BLaER1 treated with 17β-estradiol and CSF1 and Interleukin-3, amounts not matched to agents 10 nM and 100 nM (cell line): ENCODE measurements at regions not wholly inside any gene's neighbourhood (a gene's known extent, or its start where the extent isn't known, plus 50 kb on each side); places are given as distances from the start of the nearest gene placed in this dataset.

Experiments
- H3K27ac ChIP-seq, 11 experiments: shearing (Covaris generic); formaldehyde crosslinking; 2 replicates each; pipeline ENCODE4 v1.8.1; 2022
- H3K27me3 ChIP-seq, 11 experiments: shearing (Covaris generic); formaldehyde crosslinking; 2 replicates each; pipeline ENCODE4 v1.8.1; 2022
- H3K36me3 ChIP-seq, 11 experiments: shearing (Covaris generic); formaldehyde crosslinking; 2 replicates each; pipeline ENCODE4 v1.8.1; 2022
- H3K4me1 ChIP-seq, 10 experiments: shearing (Covaris generic); formaldehyde crosslinking; 2 replicates each; pipeline ENCODE4 v1.8.1; 2022
- H3K4me2 ChIP-seq, 11 experiments: shearing (Covaris generic); formaldehyde crosslinking; 2 replicates each; pipeline ENCODE4 v1.8.1; 2022
- H3K4me3 ChIP-seq, 10 experiments: shearing (Covaris generic); formaldehyde crosslinking; 2 replicates each; pipeline ENCODE4 v1.8.1; 2022
- H3K9ac ChIP-seq, 11 experiments: shearing (Covaris generic); formaldehyde crosslinking; 2 replicates each; pipeline ENCODE4 v1.8.1; 2022
- H3K9me3 ChIP-seq, 11 experiments: shearing (Covaris generic); formaldehyde crosslinking; replicated peaks in 1 of 11; 2 replicates each; pipeline ENCODE4 v1.8.1; 2022
- H4K20me1 ChIP-seq, 11 experiments: shearing (Covaris generic); formaldehyde crosslinking; 2 replicates each; pipeline ENCODE4 v1.8.1; 2022
- Cebpa-rat ChIP-seq, 11 experiments: shearing (Covaris generic); IDR thresholded peaks; 2 replicates each; pipeline ENCODE4 v1.8.1; 2022

- H3K9ac ChIP-seq: no peak overlapping the region
- no peak overlapping the region for H3K4me3 ChIP-seq
- H3K27ac ChIP-seq: no peak overlapping the region
- H3K27me3 ChIP-seq: no peaks in the 10 kb centered on the region
- no peaks in the 10 kb centered on the region for H3K36me3 ChIP-seq
- no peak for TF ChIP-seq Cebpa-rat (IDR thresholded peaks at IDR 0.05)
- H3K4me1 ChIP-seq: no peaks in the 10 kb centered on the region
- no peaks in the 10 kb centered on the region; a peak in 1 of 22 replicates for H3K9me3 ChIP-seq
- H4K20me1 ChIP-seq: no peaks in the 10 kb centered on the region
- no peak overlapping the region for H3K4me2 ChIP-seq
Measured at GRCh38 chr1:199064971-199065370, 426.1 kb downstream of the PTPRC start.

- Histone ChIP-seq H4K20me1 (no peaks in the 10 kb centered on the region), H3K9ac (no peak overlapping the region), H3K27me3 (no peaks in the 10 kb centered on the region), H3K27ac (no peak overlapping the region), H3K4me2 (no peak overlapping the region), H3K36me3 (no peaks in the 10 kb centered on the region), H3K4me3 (no peak overlapping the region), H3K4me1 (no peaks in the 10 kb centered on the region), H3K9me3 (no peaks in the 10 kb centered on the region)
- no peak for TF ChIP-seq Cebpa-rat (IDR thresholded peaks at IDR 0.05)
Measured at GRCh38 chr1:199067483-199067882, 428.6 kb downstream of the PTPRC start.

GRCh38 chr1:199071080-199071479 lies 432.2 kb downstream of the PTPRC start:
- H3K27me3 ChIP-seq: no peaks in the 10 kb centered on the region
- H4K20me1 ChIP-seq: no peaks in the 10 kb centered on the region
- no peaks in the 10 kb centered on the region for H3K9me3 ChIP-seq
- no peak overlapping the region for H3K27ac ChIP-seq
- no peak overlapping the region for H3K9ac ChIP-seq
- H3K4me1 ChIP-seq: no peaks in the 10 kb centered on the region
- H3K4me3 ChIP-seq: no peak overlapping the region
- H3K36me3 ChIP-seq: no peaks in the 10 kb centered on the region
- no peak for TF ChIP-seq Cebpa-rat (IDR thresholded peaks at IDR 0.05)
- H3K4me2 ChIP-seq: no peak overlapping the region

- no peaks in the 10 kb centered on the region for H4K20me1 ChIP-seq
- H3K27me3 ChIP-seq: no peaks in the 10 kb centered on the region
- no peak overlapping the region for H3K4me3 ChIP-seq
- no peaks in the 10 kb centered on the region for H3K9me3 ChIP-seq
- H3K27ac ChIP-seq: no peak overlapping the region
- no peak overlapping the region for H3K9ac ChIP-seq
- no peaks in the 10 kb centered on the region for H3K4me1 ChIP-seq
- no peaks in the 10 kb centered on the region for H3K36me3 ChIP-seq
- H3K4me2 ChIP-seq: no peak overlapping the region
- no peak for TF ChIP-seq Cebpa-rat (IDR thresholded peaks at IDR 0.05)
Measured at GRCh38 chr1:199073166-199073565, 434.3 kb downstream of the PTPRC start.

GRCh38 chr1:199075792-199076191 lies 437.0 kb downstream of the PTPRC start:
- no peak overlapping the region for H3K4me3 ChIP-seq
- no peaks in the 10 kb centered on the region for H3K9me3 ChIP-seq
- no peaks in the 10 kb centered on the region for H3K27me3 ChIP-seq
- no peak overlapping the region for H3K9ac ChIP-seq
- no peaks in the 10 kb centered on the region for H3K4me1 ChIP-seq
- H3K36me3 ChIP-seq: no peaks in the 10 kb centered on the region
- TF ChIP-seq Cebpa-rat (IDR thresholded peaks at IDR 0.05): no peak
- no peaks in the 10 kb centered on the region for H4K20me1 ChIP-seq
- no peak overlapping the region for H3K27ac ChIP-seq
- no peak overlapping the region for H3K4me2 ChIP-seq

- TF ChIP-seq Cebpa-rat (IDR thresholded peaks at IDR 0.05): no peak
- no peak overlapping the region for H3K4me3 ChIP-seq
Measured at GRCh38 chr1:199079994-199080393, 441.2 kb downstream of the PTPRC start.

GRCh38 chr1:199081739-199082138 lies 442.9 kb downstream of the PTPRC start:
- no peaks in the 10 kb centered on the region for H3K36me3 ChIP-seq
- no peaks in the 10 kb centered on the region for H3K27me3 ChIP-seq
- H3K9ac ChIP-seq: no peak overlapping the region
- no peaks in the 10 kb centered on the region for H4K20me1 ChIP-seq
- TF ChIP-seq Cebpa-rat (IDR thresholded peaks at IDR 0.05): no peak
- H3K27ac ChIP-seq: no peak overlapping the region
- H3K9me3 ChIP-seq: no peaks in the 10 kb centered on the region
- H3K4me1 ChIP-seq: peaks cover 0 to 5% (median 0%) of the 10 kb centered on the region in 10 experiments; a peak in 2 of 20 replicates
- no peak overlapping the region for H3K4me3 ChIP-seq
- no peak overlapping the region for H3K4me2 ChIP-seq

More at GRCh38 chr1:199079994-199080393, 441.2 kb downstream of the PTPRC start:
- no peak overlapping the region for H3K27ac ChIP-seq
- no peaks in the 10 kb centered on the region for H3K9me3 ChIP-seq
- H3K9ac ChIP-seq: no peak overlapping the region
- peaks cover 0 to 4% (median 0%) of the 10 kb centered on the region in 10 experiments; a peak in 1 of 20 replicates for H3K4me1 ChIP-seq
- no peak overlapping the region for H3K4me2 ChIP-seq
- H3K27me3 ChIP-seq: no peaks in the 10 kb centered on the region
- no peaks in the 10 kb centered on the region for H4K20me1 ChIP-seq
- no peaks in the 10 kb centered on the region for H3K36me3 ChIP-seq

- Histone ChIP-seq H3K9me3 (no peaks in the 10 kb centered on the region), H3K27me3 (no peaks in the 10 kb centered on the region), H3K4me2 (no peak overlapping the region), H3K36me3 (no peaks in the 10 kb centered on the region), H3K27ac (no peak overlapping the region), H3K4me3 (no peak overlapping the region), H4K20me1 (no peaks in the 10 kb centered on the region), H3K4me1 (peaks cover 0 to 9% (median 0%) of the 10 kb centered on the region in 10 experiments; a peak in 2 of 20 replicates), H3K9ac (no peak overlapping the region)
- TF ChIP-seq Cebpa-rat (IDR thresholded peaks at IDR 0.05): no peak
Measured at GRCh38 chr1:199082778-199083389, 444.0 kb downstream of the PTPRC start.

GRCh38 chr1:199083680-199084079 lies 444.8 kb downstream of the PTPRC start:
- no peaks in the 10 kb centered on the region for H3K36me3 ChIP-seq
- TF ChIP-seq Cebpa-rat (IDR thresholded peaks at IDR 0.05): no peak
- peaks cover 0 to 10% (median 0%) of the 10 kb centered on the region in 10 experiments; a peak in 2 of 20 replicates for H3K4me1 ChIP-seq
- H3K4me3 ChIP-seq: no peak overlapping the region
- H3K4me2 ChIP-seq: no peak overlapping the region
- no peak overlapping the region for H3K27ac ChIP-seq
- no peaks in the 10 kb centered on the region for H3K9me3 ChIP-seq
- H3K9ac ChIP-seq: no peak overlapping the region
- no peaks in the 10 kb centered on the region for H3K27me3 ChIP-seq
- no peaks in the 10 kb centered on the region for H4K20me1 ChIP-seq

GRCh38 chr1:199084293-199084692 lies 445.5 kb downstream of the PTPRC start:
- Histone ChIP-seq H3K4me1 (peaks cover 1 to 16% (median 2%) of the 10 kb centered on the region in 10 experiments; a peak in 13 of 20 replicates), H3K36me3 (no peaks in the 10 kb centered on the region), H4K20me1 (no peaks in the 10 kb centered on the region), H3K27ac (no peak overlapping the region), H3K9ac (no peak overlapping the region), H3K4me3 (no peak overlapping the region), H3K27me3 (no peaks in the 10 kb centered on the region), H3K9me3 (no peaks in the 10 kb centered on the region; a peak in 1 of 22 replicates), H3K4me2 (peak overlapping the region in 1 of 11 experiments; percentile 12; a peak in 1 of 22 replicates)
- no peak for TF ChIP-seq Cebpa-rat (IDR thresholded peaks at IDR 0.05)
